Chondrocyte (in vitro differentiated cells): ENCODE measurements at regions not wholly inside any gene's neighbourhood (a gene's known extent, or its start where the extent isn't known, plus 50 kb on each side); places are given as distances from the start of the nearest gene placed in this dataset.

Experiments used
- DNase-seq: peaks from one replicate; pipeline ENCODE4 v3.0.0; 2021; ENCODE audit warnings: mixed read lengths, low spot score
- H3K27ac Mint-ChIP-seq: one replicate; pipeline ENCODE4 v1.8.0; 2021; ENCODE audit warnings: mild to moderate bottlenecking, moderate library complexity, mixed read lengths; ENCODE audit not compliant: unreplicated experiment
- H3K27me3 Mint-ChIP-seq: 2 replicates; pipeline ENCODE4 v1.8.0; 2021; ENCODE audit warnings: low read depth, mixed read lengths
- H3K36me3 Mint-ChIP-seq: 2 replicates; pipeline ENCODE4 v1.8.0; 2021; ENCODE audit warnings: low read depth, mixed read lengths
- H3K4me1 Mint-ChIP-seq: 2 replicates; pipeline ENCODE4 v1.8.0; 2021; ENCODE audit warnings: low read depth, mild to moderate bottlenecking, mixed read lengths
- H3K4me3 Mint-ChIP-seq: one replicate; pipeline ENCODE4 v1.8.0; 2021; ENCODE audit warnings: mild to moderate bottlenecking, moderate library complexity, mixed read lengths; ENCODE audit not compliant: unreplicated experiment
- H3K9me3 Mint-ChIP-seq: 2 replicates; pipeline ENCODE4 v1.8.0; 2021; ENCODE audit warnings: low read depth, mixed read lengths
- CTCF ChIP-seq: fragments of 200-600 bp; sonication (generic); IDR thresholded peaks from 2 replicates; pipeline ENCODE4 v1.5.0; 2021; ENCODE audit warnings: antibody characterized with exemption, mild to moderate bottlenecking, moderate library complexity

- Mint-ChIP-seq H3K27ac (no peak overlapping the region), H3K4me1 (no peaks in the 10 kb centered on the region), H3K4me3 (no peak overlapping the region), H3K36me3 (no peaks in the 10 kb centered on the region), H3K27me3 (peaks cover 46% of the 10 kb centered on the region), H3K9me3 (no peaks in the 10 kb centered on the region)
- no peak for TF ChIP-seq CTCF
- peak; percentile 61 for DNase-seq
Observed at GRCh38 chr16:86035906-86036305, 136.9 kb downstream of the IRF8 start.

GRCh38 chr16:86037999-86038925 is 139.3 kb downstream of the IRF8 start:
- Mint-ChIP-seq H3K4me1 (no peaks in the 10 kb centered on the region), H3K9me3 (no peaks in the 10 kb centered on the region), H3K36me3 (no peaks in the 10 kb centered on the region), H3K27me3 (peaks cover 47% of the 10 kb centered on the region), H3K27ac (no peak overlapping the region), H3K4me3 (no peak overlapping the region)
- TF ChIP-seq CTCF: no peak
- peak; percentile 73 for DNase-seq

GRCh38 chr16:86038926-86039310 is 140.0 kb downstream of the IRF8 start:
- no peak overlapping the region for H3K4me3 Mint-ChIP-seq
- H3K27me3 Mint-ChIP-seq: peaks cover 45% of the 10 kb centered on the region
- DNase-seq: peak; percentile 64
- H3K4me1 Mint-ChIP-seq: no peaks in the 10 kb centered on the region
- H3K9me3 Mint-ChIP-seq: no peaks in the 10 kb centered on the region
- H3K36me3 Mint-ChIP-seq: no peaks in the 10 kb centered on the region
- TF ChIP-seq CTCF: no peak
- H3K27ac Mint-ChIP-seq: no peak overlapping the region

- Mint-ChIP-seq H3K27me3 (peaks cover 45% of the 10 kb centered on the region), H3K4me3 (no peak overlapping the region), H3K9me3 (no peaks in the 10 kb centered on the region), H3K4me1 (no peaks in the 10 kb centered on the region), H3K36me3 (no peaks in the 10 kb centered on the region), H3K27ac (no peak overlapping the region)
- no peak for TF ChIP-seq CTCF
- DNase-seq: peak; percentile 65
Observed at GRCh38 chr16:86039606-86040005, 140.6 kb downstream of the IRF8 start.

GRCh38 chr16:86040496-86040895 is 141.5 kb downstream of the IRF8 start:
- Mint-ChIP-seq H3K4me1 (no peaks in the 10 kb centered on the region), H3K27ac (no peak overlapping the region)

More at GRCh38 chr16:86040496-86040895, 141.5 kb downstream of the IRF8 start:
- Mint-ChIP-seq H3K27me3 (peaks cover 44% of the 10 kb centered on the region), H3K9me3 (no peaks in the 10 kb centered on the region), H3K4me3 (no peak overlapping the region), H3K36me3 (no peaks in the 10 kb centered on the region)
- TF ChIP-seq CTCF: no peak
- DNase-seq: peak; percentile 54
